C1 segment of cervical spinal cord (tissue), 14 donors: ENCODE measurements at regions not wholly inside any gene's neighbourhood (a gene's known extent, or its start where the extent isn't known, plus 50 kb on each side); places are given as distances from the start of the nearest gene placed in this dataset.
"Not testable (repeated sequence)": the region's sequence is repeated elsewhere in the genome, so short reads cannot be mapped to it uniquely, and the experiment has no call there.

Experiments used
- DNase-seq, 14 donors: peaks; one replicate each; lab custom pipeline; 2025; lab: John Stamatoyannopoulos, UW

DNA sequence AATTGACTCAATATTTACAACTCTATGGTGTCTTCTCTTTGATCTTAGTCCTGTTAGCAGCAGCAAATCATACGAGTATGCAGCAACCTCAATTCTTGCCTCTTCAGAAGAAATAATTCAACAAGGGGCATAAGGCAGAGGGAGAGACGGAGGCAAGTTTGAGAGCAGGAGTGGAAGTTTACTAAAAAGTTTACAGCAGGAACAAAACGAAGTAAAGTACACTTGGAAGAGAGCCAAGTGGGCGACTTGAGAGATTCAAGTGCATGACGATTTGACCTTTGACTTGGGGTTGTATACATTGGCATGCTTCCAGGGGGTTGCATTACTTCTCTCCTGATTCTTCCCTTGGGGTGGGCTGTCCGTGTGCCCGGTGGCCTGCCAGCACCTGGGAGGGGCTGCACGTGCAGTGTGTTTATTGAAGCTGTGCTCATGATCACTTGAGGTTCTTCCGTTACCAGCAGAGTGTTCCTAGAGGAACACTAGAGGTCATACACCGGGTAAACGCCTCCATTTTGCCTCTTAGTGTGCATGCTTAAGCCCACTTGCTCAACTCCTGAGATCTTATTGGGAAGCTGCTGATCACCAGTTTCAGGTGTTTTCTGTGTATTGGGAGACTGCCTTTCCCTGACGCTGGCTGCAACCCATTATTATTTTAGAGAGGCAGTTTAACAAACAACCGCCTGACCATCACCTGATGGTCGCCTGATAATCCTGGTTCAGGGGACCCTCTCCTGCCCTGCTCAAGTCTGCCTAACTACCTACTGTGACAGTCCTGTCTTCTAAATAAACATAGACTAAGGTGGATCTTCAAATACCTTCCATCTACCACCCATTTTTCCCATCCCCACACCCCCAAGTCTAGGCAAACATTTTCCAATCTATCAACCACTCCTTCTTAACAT, 172.4 kb upstream of the MYLIP start:
- DNase-seq: no peak

DNA sequence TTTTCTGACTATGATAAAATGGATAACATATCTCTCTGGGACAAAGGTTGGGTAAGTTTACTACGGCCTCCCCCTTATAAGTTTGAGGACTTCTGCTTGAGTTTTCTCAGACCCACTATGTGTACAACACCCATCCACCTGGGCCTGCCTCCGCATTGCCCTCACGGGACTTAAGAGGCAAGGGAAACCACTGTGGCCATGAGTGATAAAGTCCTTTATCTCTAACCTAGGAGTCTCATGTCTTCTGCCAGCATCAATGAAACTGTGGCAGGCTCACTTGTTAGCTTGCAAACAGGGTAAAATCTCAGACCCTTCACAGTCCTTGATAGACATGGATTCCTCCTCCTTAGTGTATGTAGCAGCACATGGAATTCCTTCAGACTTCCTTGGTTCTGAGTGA, 173.4 kb upstream of the MYLIP start:
- DNase-seq: no peak

- no peak for DNase-seq
These were observed 175.6 kb upstream of the MYLIP start for GRCh38 chr6:15953152-15953880.

- DNase-seq: no peak
These were observed 176.4 kb upstream of the MYLIP start for GRCh38 chr6:15952231-15953151.

DNA sequence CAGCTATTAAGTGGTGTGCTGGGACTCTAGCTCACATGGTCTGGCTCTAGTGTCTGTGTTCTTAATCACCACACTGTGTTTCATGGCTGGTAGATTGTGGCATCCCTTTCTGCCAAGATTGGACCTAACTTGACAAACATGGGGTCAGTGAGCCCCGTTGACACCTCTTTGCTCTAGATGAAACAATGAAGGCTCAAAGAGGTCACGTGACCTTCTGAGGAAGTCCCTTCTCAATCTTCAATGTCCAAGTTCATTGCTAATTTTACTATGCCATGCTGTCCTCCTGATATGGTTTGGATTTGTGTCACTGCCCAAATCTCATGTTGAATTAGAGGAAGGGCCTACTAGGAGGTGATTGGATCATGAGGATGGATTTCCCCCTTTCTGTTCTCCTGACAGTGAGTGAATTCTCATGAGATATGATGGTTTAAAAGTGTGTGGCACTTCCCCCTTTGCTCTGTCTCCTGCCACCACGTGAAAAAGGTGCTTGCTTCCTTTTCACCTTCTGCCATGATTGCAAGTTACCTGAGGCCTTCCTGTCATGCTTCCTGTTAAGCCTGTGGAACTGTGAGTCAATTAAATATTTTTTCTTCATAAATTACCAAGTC, 177.8 kb upstream of the MYLIP start:
- DNase-seq: no peak

DNA sequence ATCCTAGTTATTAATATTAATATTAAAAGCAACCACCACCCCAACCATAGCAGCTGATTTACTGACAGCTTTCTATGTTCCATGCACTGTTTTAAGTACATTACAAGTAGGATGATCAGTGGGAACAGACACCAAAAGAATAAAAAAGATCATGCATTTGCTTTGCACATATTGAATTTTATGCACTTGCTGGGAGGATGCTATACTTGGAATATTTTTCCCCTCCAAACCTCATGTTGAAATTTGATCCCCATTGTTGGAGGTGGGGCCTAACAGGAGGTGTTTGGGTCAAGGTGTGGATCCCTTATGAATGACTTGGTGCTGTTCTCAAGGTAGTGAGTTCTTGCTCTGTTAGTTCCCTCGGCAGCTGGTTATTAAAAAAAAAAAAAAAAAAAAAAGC, 178.9 kb upstream of the MYLIP start:
- DNase-seq: no peak

DNA sequence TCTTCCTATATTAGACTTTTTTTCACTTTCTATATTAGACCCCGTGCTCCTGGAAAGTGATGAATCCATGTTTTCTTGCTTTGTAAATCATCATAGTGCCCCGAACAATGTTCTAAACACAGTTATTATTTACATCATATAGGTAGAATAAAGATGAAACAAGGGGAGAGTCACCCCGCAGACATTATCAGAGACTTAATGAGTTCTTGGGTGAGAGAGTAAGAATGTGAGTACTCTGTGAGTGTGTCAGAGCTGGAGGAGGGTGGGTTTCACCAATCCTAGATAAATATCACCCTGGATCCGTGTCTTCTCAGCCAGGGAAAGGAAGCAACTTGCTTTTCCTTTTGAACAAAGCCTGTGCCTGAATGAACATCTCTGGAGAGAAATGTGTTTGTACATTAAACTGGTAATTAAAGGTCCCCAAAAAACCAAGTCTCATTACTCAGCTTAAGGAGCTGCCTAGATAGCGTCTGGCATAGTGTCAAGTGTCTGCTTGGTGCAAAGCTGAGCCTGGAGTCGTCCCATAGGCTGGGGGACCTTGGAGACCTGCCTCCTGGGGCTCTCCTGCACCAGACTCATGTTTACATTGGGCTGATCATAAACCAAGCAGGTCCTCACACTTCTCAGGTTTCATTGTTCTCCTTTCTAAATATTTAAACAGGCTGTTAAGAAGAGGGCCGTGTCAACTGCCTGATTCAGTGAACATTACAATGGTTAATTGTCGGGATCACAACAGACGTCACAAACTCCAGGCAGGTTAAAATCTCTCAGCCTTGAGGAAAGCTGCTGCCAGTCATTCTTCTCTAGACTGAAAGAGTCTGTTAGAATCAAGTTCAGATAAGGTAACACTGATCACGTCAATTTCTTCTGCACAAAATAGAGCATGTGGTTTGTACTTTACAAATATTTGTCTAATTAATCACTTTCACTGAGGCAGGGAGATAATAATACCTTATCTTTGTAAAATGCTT, 179.7 kb upstream of the MYLIP start:
- no peak for DNase-seq

DNA sequence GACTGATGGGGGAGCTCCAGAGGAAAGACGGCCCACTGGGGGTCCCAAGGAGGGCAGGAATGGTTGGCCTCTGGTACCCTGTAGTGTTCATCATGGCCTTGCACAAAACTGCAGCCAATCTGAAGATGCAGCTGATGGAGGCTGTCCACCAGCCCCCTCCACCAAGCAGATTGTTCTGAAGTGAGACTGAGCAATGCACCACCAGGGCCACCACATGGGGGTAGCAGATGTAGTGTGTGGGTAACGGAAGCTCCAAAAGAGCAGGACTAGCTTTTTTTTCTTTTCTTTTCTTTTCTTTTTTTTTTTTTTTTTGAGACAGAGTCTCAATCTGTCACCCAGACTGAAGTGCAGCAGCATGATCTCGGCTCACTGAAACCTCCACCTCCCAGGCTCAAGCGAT, 181.0 kb upstream of the MYLIP start:
- DNase-seq: no peak

DNA sequence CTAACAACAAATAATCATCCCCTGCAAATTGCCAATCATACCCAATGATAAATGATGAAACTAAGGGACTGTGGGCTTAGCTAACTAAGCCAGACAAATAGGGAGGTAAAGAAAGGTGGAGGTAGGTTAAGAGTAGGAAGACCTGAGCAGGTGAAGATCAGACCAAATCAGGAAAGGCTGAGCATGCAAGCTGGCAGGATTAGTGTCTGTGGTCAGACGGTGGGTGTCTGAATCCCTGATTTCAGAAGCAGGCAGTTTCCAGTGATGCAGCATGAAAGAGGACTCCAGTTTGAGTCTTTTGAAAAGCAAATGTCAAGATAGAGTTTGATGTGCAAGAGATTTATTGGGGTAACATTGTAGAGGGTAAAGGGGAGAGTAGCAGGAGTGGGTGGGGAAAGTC, 181.4 kb upstream of the MYLIP start:
- DNase-seq: peak in 1 of 14 donors; percentile 24

GRCh38 chr6:15946701-15947385, 182.0 kb upstream of the MYLIP start:
- peak in 2 of 14 donors; percentile 1 to 78 for DNase-seq

GRCh38 chr6:15945593-15946159, 183.2 kb upstream of the MYLIP start:
- no peak for DNase-seq

DNA sequence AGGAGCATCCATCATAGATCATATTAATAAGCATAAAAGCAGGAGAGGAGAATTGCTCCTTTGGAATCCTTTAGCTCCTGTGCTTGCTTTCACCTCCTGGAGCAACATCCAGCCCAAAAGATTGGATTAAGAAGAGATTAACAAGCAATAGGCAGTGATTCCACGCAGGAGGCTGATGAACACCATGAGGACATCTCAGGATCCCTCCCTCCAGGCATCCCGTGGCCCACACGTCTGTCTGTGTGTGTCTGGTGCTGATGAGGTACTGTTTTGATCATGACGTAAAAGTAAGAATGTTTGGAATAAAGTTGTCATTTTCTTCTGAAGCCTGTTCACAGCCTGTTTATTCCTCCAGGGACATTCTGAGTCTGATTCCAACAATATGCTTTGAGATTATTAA, 185.5 kb upstream of the MYLIP start:
- DNase-seq: no peak

DNA sequence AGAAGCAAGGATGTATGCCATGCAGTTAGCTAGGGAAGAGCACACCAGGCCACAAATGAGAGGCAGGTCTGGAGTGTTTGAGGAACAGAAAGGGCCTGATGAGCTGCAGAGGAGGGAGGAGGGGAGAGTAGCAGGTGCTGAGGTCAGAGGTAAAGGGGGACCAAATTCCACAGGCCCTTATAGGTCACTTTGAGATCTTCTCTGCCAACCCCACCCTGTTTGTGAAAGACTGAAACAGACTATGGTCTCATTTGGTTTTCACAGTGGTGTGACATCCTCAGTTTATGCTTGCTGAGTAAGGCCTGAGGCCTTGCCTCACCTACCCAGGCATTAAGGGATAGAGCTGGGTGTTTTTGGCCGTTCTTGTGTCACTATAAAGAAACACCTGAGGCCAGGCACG, 187.7 kb upstream of the MYLIP start:
- no peak for DNase-seq

GRCh38 chr6:15938107-15938506, 190.8 kb upstream of the MYLIP start:
- no peak for DNase-seq

- no peak for DNase-seq
These were observed 191.3 kb upstream of the MYLIP start for GRCh38 chr6:15937602-15938001.

- no peak for DNase-seq
These were observed 192.4 kb upstream of the MYLIP start for GRCh38 chr6:15936503-15936902.

DNA sequence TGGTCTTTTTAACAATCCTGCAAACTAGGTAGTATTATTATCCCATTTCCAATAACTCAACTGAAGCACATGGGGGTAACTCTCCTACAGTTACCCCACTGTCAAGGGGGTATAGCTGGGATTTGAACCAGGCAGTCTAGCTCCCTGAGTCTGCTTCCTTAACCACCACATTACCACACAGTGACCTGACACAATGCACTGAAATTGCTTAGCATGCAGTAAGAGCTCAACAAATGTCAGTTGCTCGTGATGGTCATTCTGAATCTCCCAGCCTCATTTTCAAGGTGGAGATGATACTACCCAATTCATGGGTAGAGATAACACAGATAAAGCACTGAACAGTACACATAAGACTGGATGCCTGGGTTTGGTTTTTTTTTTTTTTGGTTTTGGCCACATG, 193.2 kb upstream of the MYLIP start:
- DNase-seq: no peak

- DNase-seq: not testable (repeated sequence)
These were observed 197.2 kb upstream of the MYLIP start for GRCh38 chr6:15931697-15932096.

- DNase-seq: no peak
These were observed 198.7 kb upstream of the MYLIP start for GRCh38 chr6:15930207-15930606.
